ENCODE measurements at regions not wholly inside any gene's neighbourhood (a gene's known extent, or its start where the extent isn't known, plus 50 kb on each side); places are given as distances from the start of the nearest gene placed in this dataset.
"Not testable (repeated sequence)": the region's sequence is repeated elsewhere in the genome, so short reads cannot be mapped to it uniquely, and the experiment has no call there.

DNA sequence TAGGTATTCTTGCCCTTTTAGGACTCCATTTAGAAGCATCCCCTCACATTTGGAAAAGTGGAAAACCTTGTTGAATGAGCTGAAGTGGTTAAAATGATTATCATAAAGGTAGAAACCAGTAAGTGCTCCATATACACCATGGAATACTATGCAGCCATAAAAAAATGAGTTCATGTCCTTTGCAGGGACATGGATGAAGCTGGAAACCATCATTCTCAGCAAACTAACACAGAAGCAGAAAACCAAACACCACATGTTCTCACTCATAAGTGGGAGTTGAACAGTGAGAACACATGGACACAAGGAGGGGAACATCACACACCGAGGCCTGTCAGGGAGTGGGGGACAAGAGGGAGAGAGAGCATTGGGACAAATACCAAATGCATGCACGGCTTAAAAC lies 103.8 kb upstream of the GRK3 start:
- not testable (repeated sequence) for H3K9me3 Mint-ChIP-seq, H3K27ac Mint-ChIP-seq, H3K27me3 Mint-ChIP-seq, ATAC-seq, H3K4me3 Mint-ChIP-seq
- Mint-ChIP-seq H3K4me1 (peaks cover 17% of the 10 kb centered on the region), H3K36me3 (peaks cover 51% of the 10 kb centered on the region)

DNA sequence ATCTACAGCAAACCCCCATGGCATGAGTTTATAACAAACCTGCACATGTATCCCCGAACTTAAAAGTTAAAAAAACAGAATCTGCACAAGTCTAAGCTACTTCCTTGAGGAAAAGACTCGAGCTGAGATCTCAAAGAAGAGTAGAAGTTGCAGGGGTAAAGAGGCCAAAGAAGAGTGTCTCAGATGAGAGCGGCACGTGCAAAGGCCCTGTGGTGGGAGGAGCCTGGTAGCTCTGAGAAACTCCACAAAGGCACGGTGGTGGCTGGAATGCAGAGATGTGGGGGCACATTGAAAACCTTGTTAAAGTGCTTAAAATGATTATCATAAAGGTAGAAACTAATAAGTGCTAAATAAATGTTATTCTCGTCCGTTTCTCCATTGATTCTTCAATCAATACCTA lies 103.2 kb upstream of the GRK3 start:
- no peak overlapping the region for H3K27ac Mint-ChIP-seq
- no peak for ATAC-seq
- H3K9me3 Mint-ChIP-seq, result no peaks in the 10 kb centered on the region
- H3K4me3 Mint-ChIP-seq, result no peak overlapping the region
- peaks cover 55% of the 10 kb centered on the region for H3K36me3 Mint-ChIP-seq
- H3K4me1 Mint-ChIP-seq, result peaks cover 17% of the 10 kb centered on the region
- no peaks in the 10 kb centered on the region for H3K27me3 Mint-ChIP-seq

DNA sequence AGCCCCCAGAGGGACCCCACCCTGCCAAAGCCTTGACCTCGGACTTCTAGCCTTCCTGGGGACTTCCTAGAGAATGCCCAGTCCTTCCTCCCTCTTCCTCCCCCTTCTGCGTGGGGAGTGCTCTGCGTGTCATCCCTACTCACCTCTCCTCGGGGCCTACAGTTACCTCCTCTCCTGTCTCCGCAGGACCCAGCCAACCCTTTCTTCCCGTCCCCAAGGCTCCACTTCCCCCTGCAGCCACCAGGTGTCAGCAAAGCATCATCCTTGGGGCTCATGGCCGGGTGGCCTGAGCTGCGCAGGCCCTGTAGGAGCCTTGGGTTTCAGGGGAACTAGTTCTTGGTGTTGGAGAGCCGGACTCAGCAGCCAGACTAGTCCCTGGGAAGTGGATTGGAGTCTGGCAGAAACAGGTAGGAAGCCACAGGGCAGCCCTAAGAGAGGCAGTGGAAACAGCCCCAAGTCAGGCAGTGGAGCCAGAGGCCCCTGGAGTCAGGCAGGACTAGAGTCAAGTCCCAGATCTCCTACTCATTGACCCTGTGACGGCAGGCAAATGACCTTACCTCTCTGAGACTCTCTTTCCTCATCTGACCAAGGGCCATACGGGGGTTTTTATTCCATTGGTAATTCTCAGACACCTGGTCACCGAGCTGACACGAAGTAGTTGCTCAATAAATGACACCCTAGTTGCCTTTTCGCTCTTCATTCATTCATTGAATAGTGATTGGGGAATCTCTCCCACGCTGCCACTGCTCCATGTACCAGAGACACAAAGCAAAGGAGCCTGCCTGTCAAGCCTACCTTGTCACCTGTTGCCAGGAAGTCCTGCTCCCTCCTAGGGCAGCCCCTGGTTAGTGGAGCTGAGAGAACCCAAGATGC lies 101.8 kb upstream of the GRK3 start:
- H3K4me3 Mint-ChIP-seq, H3K27me3 Mint-ChIP-seq, H3K9me3 Mint-ChIP-seq: not testable (repeated sequence)
- Mint-ChIP-seq H3K36me3 (peaks cover 52% of the 10 kb centered on the region), H3K27ac (peak overlapping the region; percentile 45), H3K4me1 (peaks cover 12% of the 10 kb centered on the region)
- peak; percentile 94 for ATAC-seq

DNA sequence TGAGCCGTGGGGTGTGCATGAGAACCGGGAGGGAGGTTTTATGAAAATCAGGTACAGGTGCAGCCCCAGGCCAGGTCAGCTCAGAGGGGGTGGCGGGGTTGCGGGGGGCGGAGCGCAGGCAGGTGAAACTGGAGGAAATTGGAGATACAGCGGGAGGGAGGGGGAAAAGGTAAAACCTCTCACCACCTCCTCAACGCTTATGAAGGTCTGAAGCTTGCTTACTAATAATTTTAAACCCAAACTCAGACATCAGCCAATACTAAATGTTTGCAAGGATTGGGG lies 101.2 kb upstream of the GRK3 start:
- ATAC-seq, H3K9me3 Mint-ChIP-seq, H3K27me3 Mint-ChIP-seq, H3K4me3 Mint-ChIP-seq: not testable (repeated sequence)
- Mint-ChIP-seq H3K27ac (peak overlapping the region; percentile 45), H3K36me3 (peaks cover 52% of the 10 kb centered on the region), H3K4me1 (peaks cover 12% of the 10 kb centered on the region)

DNA sequence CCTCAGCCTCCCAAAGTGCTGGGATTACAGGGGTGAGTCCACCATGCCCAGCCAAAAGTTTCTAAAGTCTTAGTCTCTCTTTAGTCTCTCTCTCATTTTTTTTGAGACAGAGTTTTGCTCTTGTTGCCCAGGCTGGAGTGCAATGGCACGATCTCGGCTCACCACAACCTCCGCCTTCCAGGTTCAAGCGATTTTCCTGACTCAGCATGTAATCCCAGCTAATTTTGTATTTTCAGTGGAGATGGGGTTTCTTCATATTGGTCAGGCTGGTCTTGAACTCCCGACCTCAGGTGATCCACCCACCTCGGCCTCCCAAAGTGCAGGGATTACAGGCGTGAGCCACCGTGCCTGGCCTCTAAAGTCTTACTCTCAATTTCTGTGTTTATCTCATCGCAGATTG lies 100.1 kb upstream of the GRK3 start:
- not testable (repeated sequence) for ATAC-seq, H3K9me3 Mint-ChIP-seq, H3K27ac Mint-ChIP-seq, H3K4me3 Mint-ChIP-seq, H3K27me3 Mint-ChIP-seq
- Mint-ChIP-seq H3K36me3 (peaks cover 42% of the 10 kb centered on the region), H3K4me1 (peaks cover 12% of the 10 kb centered on the region)

DNA sequence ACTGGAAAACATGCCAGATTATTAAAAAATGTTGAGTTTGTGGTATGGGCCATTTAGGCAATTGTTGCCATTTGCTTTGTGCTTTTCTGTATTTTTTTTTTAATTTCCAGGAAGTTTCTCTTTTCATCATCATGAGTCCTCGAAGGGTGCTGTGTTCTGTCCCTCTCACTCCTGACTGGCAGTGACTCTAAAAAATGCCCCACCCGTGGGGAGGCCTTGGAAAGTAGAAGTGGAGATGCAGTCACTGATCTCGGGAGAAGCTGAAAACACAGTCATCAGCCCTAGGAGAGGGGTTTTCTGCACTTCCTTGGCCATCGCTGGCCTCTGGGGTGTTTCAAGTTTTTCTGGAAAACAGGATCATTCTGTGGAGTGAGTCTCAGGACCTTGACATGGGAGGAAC lies 98.5 kb upstream of the GRK3 start:
- ATAC-seq, result no peak
- Mint-ChIP-seq H3K36me3 (peaks cover 26% of the 10 kb centered on the region), H3K4me3 (no peak overlapping the region), H3K9me3 (no peaks in the 10 kb centered on the region), H3K27me3 (no peaks in the 10 kb centered on the region), H3K4me1 (peaks cover 12% of the 10 kb centered on the region), H3K27ac (peak overlapping the region; percentile 35)

DNA sequence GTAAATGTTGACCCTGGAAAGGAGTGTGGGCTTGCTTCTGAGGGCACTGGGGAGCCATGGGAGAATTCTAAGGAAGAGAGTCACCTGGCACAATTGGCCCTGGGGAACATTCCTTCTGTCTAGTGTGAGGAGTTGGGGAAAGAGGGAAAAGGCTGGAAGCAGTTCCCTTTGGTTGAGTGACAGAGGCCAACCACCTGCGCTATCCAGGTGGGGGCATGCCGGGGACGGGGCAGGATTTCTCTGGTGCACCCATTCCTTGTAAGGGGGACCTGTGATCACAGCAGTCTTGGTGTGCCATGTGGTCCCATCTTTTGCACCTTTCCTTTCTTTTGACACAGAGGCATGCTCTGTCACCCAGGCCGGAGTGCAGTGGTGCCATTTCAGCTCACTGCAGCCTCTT lies 92.1 kb upstream of the GRK3 start:
- peaks cover 2% of the 10 kb centered on the region for H3K9me3 Mint-ChIP-seq
- H3K4me1 Mint-ChIP-seq, result no peaks in the 10 kb centered on the region
- ATAC-seq, result no peak
- no peaks in the 10 kb centered on the region for H3K27me3 Mint-ChIP-seq
- H3K4me3 Mint-ChIP-seq, result no peak overlapping the region
- H3K36me3 Mint-ChIP-seq, result peaks cover 23% of the 10 kb centered on the region
- no peak overlapping the region for H3K27ac Mint-ChIP-seq

DNA sequence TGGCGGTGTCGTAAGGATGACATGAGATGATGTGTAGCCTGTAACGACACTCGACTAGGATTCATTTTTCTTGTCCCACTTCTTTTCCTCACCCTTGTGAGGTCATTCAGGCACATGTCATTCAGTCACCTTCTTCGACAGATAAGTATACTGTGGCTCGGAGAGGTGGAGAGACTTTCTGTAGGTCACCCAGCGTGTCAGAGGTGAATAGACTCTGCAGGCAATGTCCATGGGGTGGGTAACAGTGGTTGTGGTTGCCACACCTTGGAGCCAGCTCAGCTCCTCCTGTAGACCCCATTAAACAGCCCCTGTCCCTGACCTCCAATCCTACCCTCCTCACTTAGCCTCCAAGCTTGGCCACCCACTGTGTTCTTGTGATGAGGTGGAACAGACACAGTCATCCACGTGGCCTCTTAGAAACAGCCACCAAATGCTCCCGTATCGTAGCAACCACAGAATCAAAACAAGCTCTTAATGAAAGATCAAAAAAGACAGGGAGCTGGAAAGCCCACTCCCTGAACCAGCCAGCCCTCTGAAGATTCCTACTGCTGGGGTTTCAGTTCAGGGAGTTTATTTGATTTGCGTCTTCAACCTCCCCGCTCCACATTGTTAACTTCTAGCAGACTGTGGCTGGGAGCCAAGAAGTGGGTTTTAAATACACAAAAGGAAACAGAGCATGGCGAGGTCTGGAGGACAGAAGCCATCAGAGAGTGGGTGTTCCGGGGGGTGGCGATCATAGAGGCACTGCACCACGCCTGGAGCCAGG lies 89.0 kb upstream of the GRK3 start:
- H3K4me1 Mint-ChIP-seq, result no peaks in the 10 kb centered on the region
- H3K9me3 Mint-ChIP-seq, result peaks cover 4% of the 10 kb centered on the region
- H3K27ac Mint-ChIP-seq, result no peak overlapping the region
- ATAC-seq, result no peak
- H3K36me3 Mint-ChIP-seq, result peaks cover 33% of the 10 kb centered on the region
- no peaks in the 10 kb centered on the region for H3K27me3 Mint-ChIP-seq
- H3K4me3 Mint-ChIP-seq, result no peak overlapping the region

DNA sequence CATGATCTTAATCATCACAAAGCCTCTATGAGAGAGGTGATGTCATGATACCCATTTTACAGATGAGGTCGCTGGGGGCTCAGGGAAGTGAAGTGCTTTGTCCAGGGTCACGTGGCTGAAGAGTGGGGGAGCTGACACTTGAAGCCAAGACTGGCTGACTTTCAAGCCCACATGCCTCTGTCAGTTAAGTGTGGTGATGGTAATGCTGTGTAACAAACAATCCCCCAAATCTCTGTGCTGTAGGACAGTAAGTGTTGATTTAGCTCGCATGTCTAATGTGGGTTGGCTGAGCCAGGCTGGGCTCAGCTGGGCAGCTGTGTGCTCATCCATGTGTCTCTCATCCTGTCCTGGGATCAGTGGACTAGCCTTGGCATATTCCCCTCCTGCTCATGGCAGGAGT lies 87.1 kb upstream of the GRK3 start:
- Mint-ChIP-seq H3K27me3 (no peaks in the 10 kb centered on the region), H3K36me3 (peaks cover 45% of the 10 kb centered on the region), H3K4me3 (no peak overlapping the region), H3K27ac (no peak overlapping the region), H3K9me3 (peaks cover 4% of the 10 kb centered on the region), H3K4me1 (no peaks in the 10 kb centered on the region)
- no peak for ATAC-seq

DNA sequence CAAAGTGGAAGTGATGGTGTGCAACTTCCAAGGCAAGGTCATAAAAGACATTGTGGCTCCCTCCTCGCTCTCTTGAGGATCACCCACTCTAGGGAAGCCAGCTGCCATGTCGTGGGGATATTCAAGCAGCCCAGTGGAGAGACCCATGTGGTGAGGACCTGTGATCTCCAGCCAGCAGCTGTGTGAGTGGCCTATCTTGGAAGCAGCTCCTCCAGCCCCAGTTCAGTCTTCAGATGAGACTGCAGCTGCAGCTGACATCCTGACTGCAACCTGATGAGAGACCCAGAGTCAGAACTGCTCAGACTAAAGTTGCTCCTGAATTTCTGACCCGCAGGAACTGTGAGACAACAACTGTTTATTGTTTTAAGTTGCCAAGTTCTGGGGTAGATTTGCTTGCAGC lies 86.4 kb upstream of the GRK3 start:
- H3K36me3 Mint-ChIP-seq, result peaks cover 51% of the 10 kb centered on the region
- no peak for ATAC-seq
- H3K4me1 Mint-ChIP-seq, result no peaks in the 10 kb centered on the region
- H3K27me3 Mint-ChIP-seq, result no peaks in the 10 kb centered on the region
- H3K9me3 Mint-ChIP-seq, result peaks cover 4% of the 10 kb centered on the region
- H3K27ac Mint-ChIP-seq, result no peak overlapping the region
- no peak overlapping the region for H3K4me3 Mint-ChIP-seq

DNA sequence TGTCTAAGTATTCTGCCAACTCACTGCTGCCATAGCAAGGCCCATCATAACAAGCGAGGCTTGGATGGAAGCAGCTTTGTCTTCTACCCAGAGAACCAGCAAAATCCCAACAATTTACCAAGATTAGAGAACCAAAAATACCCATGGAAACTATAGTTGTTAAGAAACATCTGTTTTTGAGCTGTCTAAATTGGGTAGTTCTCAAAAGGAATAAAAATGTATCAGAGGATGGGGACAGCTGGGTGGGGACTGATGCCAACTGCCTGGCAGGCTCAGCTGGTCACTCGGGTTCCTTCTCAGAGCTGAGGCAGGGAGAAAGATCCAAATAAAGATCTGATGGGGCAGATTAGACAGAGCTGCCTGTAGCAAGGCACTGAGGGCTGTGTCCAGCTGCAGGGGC lies 85.9 kb upstream of the GRK3 start:
- H3K4me3 Mint-ChIP-seq, result no peak overlapping the region

DNA sequence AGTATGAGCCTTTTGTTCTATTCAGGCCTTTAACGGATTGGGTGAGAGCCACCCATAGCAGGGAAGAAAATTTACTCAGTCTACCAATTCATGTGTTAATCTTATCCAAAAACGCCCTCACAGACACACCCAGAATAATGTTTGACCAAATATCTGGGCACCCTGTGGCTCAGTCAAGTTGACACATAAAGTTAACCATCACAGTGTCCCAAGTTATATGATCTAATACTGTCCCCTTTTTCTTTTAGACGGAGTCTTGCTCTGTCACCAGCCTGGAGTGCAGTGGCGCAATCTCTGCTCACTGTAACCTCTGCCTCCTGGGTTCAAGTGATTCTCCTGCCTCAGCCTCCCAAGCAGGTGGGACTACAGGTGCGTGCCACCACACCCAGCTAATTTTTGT lies 83.6 kb upstream of the GRK3 start:
- H3K4me3 Mint-ChIP-seq, H3K27me3 Mint-ChIP-seq, ATAC-seq, H3K4me1 Mint-ChIP-seq, H3K27ac Mint-ChIP-seq, H3K9me3 Mint-ChIP-seq: not testable (repeated sequence)
- peaks cover 71% of the 10 kb centered on the region for H3K36me3 Mint-ChIP-seq

More for the DNA sequence above, 85.9 kb upstream of the GRK3 start:
- Mint-ChIP-seq H3K27me3 (no peaks in the 10 kb centered on the region), H3K27ac (no peak overlapping the region), H3K9me3 (peaks cover 4% of the 10 kb centered on the region), H3K4me1 (no peaks in the 10 kb centered on the region), H3K36me3 (peaks cover 54% of the 10 kb centered on the region)
- no peak for ATAC-seq

DNA sequence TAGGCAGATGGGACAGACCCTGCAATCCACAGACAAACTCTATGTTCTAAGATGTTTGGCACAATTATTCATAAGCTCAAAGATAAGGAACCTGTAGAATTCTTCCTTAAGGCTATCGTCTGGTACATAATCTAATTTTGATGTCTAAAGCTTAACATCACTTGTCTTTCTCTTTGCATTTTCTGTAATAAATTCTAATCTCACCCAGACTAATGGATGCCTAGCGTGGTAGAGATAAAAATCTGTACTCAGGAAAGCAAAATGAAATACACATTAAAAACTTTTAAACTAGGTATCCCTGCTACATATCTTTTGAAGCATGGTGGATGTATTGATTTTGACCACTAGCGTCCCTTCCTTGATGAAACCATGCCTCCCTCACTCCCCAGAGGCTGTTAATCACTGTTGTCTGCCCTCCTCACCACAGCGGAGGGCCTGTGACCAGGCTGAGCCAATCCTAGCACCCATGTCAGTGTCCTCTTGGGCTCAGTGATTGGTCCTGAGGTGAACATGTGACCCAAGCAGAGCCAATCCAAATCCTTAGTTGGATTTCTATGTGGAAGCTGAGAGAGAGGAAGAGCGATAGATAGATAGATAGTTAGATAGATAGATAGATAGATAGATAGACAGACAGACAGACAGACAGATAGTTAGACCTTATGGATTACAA lies 82.2 kb upstream of the GRK3 start:
- peaks cover 69% of the 10 kb centered on the region for H3K36me3 Mint-ChIP-seq

DNA sequence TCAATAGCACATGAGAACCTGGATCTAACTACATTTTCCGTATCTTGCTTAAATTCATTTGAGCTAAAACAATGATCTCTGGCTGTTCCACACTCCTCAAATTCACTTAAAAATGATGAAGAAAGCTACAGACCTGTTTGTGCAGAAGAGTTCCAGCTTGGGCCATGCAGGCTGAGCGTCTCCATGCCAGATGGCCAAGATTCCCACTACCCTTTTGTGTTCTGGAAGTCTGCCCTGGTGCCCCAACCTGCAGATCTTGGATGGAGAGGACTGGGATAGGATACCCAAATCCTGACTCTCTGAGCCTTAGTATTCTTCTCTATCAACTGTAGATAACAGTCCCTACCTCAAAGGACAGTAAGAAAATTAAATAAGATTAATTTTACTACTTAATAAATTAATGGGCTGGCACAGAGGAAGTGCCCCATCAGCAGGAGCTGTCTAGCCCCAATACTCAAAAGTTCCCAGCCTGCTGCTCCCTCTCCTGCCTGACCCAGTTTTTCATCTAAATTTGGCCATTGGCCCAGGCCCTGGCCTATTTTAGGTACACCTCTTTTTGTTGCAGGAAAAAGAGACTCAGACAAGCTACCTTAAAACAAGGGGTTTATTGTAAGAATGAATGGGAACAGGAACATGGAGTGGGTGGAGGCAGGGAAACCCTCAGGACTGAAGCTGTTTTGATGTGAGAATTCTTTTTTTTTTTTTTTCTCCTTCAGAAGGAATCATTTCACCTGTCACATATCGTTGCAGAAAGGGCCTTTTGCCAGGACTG lies 81.4 kb upstream of the GRK3 start:
- H3K4me1 Mint-ChIP-seq, result peaks cover 6% of the 10 kb centered on the region
- H3K27ac Mint-ChIP-seq, result no peak overlapping the region
- ATAC-seq, result no peak
- no peak overlapping the region for H3K4me3 Mint-ChIP-seq
- peaks cover 9% of the 10 kb centered on the region for H3K9me3 Mint-ChIP-seq
- H3K36me3 Mint-ChIP-seq, result peaks cover 69% of the 10 kb centered on the region
- H3K27me3 Mint-ChIP-seq, result no peaks in the 10 kb centered on the region

More for the DNA sequence above, 82.2 kb upstream of the GRK3 start:
- no peak for ATAC-seq
- Mint-ChIP-seq H3K4me1 (no peaks in the 10 kb centered on the region), H3K27me3 (no peaks in the 10 kb centered on the region), H3K27ac (no peak overlapping the region), H3K9me3 (peaks cover 8% of the 10 kb centered on the region), H3K4me3 (no peak overlapping the region)

DNA sequence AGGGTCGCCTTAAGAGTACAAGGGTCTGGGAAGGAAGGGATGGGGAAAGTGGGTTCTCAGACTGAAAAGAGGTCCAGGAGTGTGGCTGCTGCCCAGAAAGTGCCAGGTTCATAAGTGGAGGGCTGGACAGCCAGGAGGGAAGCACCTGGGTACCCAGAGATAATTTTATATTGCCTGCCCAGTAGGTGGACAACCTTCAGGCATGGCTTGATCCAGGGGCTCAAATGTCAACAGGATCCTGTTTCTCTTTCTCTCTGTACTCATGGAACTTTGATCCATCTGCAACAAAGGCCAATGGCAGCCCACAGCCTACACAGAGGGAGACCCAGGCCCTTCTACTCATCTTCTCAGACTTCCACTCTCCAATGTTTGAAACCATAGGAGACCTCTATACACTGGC lies 80.5 kb upstream of the GRK3 start:
- Mint-ChIP-seq H3K4me3 (no peak overlapping the region), H3K27me3 (no peaks in the 10 kb centered on the region), H3K27ac (no peak overlapping the region), H3K36me3 (peaks cover 71% of the 10 kb centered on the region), H3K9me3 (peaks cover 9% of the 10 kb centered on the region), H3K4me1 (peaks cover 9% of the 10 kb centered on the region)
- ATAC-seq, result no peak
